PC-3 (cell line): ENCODE measurements at regions not wholly inside any gene's neighbourhood (a gene's known extent, or its start where the extent isn't known, plus 50 kb on each side); places are given as distances from the start of the nearest gene placed in this dataset.

Experiments used
- EZH2 ChIP-seq: fragments of 300-600 bp; sonication (generic); IDR thresholded peaks from one replicate; pipeline ENCODE4 v1.6.1; 2017; ENCODE audit warnings: antibody characterized with exemption, mild to moderate bottlenecking, low read length; ENCODE audit not compliant: unreplicated experiment
- EZH2phosphoT487 ChIP-seq: fragments of 300-600 bp; sonication (generic); IDR thresholded peaks from 2 replicates; pipeline ENCODE4 v1.6.1; 2018; ENCODE audit warnings: mild to moderate bottlenecking, antibody characterized with exemption, low read length, borderline replicate concordance
- TF ChIP-seq, protein P1 (sequence below): fragments of 300-600 bp; sonication (generic); conservative IDR thresholded peaks from 2 replicates; pipeline ENCODE4 v1.5.1; 2017; ENCODE audit warnings: antibody characterized with exemption, low read depth, mild to moderate bottlenecking, low read length

DNA sequence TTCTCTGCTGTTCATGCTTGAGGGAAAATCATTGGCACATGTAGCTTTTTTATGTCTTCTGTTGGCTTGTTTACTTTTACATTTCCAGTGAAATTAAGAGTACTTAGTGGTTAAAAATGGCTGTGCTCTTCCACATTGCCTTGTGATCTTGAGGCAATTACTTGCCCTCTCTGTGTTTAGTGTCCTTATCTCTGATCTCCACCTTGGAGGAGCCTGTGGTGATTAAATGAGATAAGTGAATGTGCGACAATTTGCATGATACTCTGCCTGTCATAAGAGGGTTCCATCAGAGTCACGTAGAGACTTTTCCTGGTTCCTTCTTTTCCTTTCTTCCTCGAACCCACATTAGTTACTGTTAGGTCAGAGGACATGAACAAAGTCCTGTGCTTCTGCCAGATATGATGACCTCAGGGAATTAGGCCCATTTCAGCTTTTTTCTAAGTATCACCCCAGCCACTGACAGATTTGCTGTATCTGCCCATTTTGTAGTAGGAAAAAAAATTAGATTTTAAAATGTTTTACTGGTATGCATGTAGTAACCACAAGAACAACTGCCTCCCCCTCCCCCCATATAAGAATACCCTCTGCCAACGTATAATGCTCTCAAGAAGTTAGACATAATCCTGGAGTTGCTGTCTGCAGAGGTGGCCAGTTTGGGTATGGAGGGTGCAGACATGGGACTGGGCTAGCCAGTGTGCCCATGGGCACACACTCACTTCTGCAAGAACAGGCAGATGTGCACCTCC is 51.9 kb downstream of the TET3 start:
- TF ChIP-seq, protein P1, sequence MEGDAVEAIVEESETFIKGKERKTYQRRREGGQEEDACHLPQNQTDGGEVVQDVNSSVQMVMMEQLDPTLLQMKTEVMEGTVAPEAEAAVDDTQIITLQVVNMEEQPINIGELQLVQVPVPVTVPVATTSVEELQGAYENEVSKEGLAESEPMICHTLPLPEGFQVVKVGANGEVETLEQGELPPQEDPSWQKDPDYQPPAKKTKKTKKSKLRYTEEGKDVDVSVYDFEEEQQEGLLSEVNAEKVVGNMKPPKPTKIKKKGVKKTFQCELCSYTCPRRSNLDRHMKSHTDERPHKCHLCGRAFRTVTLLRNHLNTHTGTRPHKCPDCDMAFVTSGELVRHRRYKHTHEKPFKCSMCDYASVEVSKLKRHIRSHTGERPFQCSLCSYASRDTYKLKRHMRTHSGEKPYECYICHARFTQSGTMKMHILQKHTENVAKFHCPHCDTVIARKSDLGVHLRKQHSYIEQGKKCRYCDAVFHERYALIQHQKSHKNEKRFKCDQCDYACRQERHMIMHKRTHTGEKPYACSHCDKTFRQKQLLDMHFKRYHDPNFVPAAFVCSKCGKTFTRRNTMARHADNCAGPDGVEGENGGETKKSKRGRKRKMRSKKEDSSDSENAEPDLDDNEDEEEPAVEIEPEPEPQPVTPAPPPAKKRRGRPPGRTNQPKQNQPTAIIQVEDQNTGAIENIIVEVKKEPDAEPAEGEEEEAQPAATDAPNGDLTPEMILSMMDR: no peak
- no peak for TF ChIP-seq EZH2phosphoT487
- no peak for TF ChIP-seq EZH2
